ENCODE measurements at regions not wholly inside any gene's neighbourhood (a gene's known extent, or its start where the extent isn't known, plus 50 kb on each side); places are given as distances from the start of the nearest gene placed in this dataset.

- H3K9me3 Mint-ChIP-seq, result peaks cover 4 to 47% (median 20%) of the 10 kb centered on the region in 6 donors
- peaks cover 0 to 1% (median 0%) of the 10 kb centered on the region in 3 donors for H3K27me3 Mint-ChIP-seq (ENCODE audit: low read depth in 3 of 3)
- H3K4me3 Mint-ChIP-seq, result no peak overlapping the region
- no peaks in the 10 kb centered on the region for H3K4me1 Mint-ChIP-seq
- peaks cover 0 to 4% (median 0%) of the 10 kb centered on the region in 3 donors for H3K36me3 Mint-ChIP-seq
- H3K27ac Mint-ChIP-seq, result no peak overlapping the region
- no peak for DNase-seq
These were observed 950.0 kb upstream of the MIR17HG start for GRCh38 chr13:90397503-90397902.

- H3K27me3 Mint-ChIP-seq (ENCODE audit: low read depth in 3 of 3), result peaks cover 0 to 6% (median 0%) of the 10 kb centered on the region in 3 donors
- H3K4me3 Mint-ChIP-seq, result no peak overlapping the region
- DNase-seq, result no peak
- H3K4me1 Mint-ChIP-seq, result no peaks in the 10 kb centered on the region
- peaks cover 8 to 43% (median 23%) of the 10 kb centered on the region in 6 donors for H3K9me3 Mint-ChIP-seq
- no peak overlapping the region for H3K27ac Mint-ChIP-seq
- peaks cover 0 to 4% (median 0%) of the 10 kb centered on the region in 3 donors for H3K36me3 Mint-ChIP-seq
These were observed 947.1 kb upstream of the MIR17HG start for GRCh38 chr13:90400372-90400771.

GRCh38 chr13:90401150-90401549, 946.3 kb upstream of the MIR17HG start:
- Mint-ChIP-seq H3K9me3 (peaks cover 6 to 45% (median 23%) of the 10 kb centered on the region in 6 donors), H3K36me3 (peaks cover 0 to 4% (median 0%) of the 10 kb centered on the region in 3 donors), H3K4me3 (no peak overlapping the region), H3K27ac (no peak overlapping the region), H3K27me3 (ENCODE audit: low read depth in 3 of 3) (peaks cover 0 to 6% (median 0%) of the 10 kb centered on the region in 3 donors), H3K4me1 (no peaks in the 10 kb centered on the region)
- no peak for DNase-seq

GRCh38 chr13:90402102-90402501, 945.4 kb upstream of the MIR17HG start:
- Mint-ChIP-seq H3K27me3 (ENCODE audit: low read depth in 3 of 3) (peaks cover 0 to 6% (median 0%) of the 10 kb centered on the region in 3 donors), H3K27ac (no peak overlapping the region), H3K4me3 (no peak overlapping the region), H3K36me3 (peaks cover 0 to 4% (median 0%) of the 10 kb centered on the region in 3 donors), H3K9me3 (peaks cover 6 to 49% (median 20%) of the 10 kb centered on the region in 6 donors), H3K4me1 (no peaks in the 10 kb centered on the region)
- DNase-seq, result no peak

GRCh38 chr13:90402613-90403012, 944.9 kb upstream of the MIR17HG start:
- H3K9me3 Mint-ChIP-seq, result peaks cover 8 to 47% (median 22%) of the 10 kb centered on the region in 6 donors
- no peak for DNase-seq
- no peaks in the 10 kb centered on the region for H3K4me1 Mint-ChIP-seq

GRCh38 chr13:90403330-90404082, 944.0 kb upstream of the MIR17HG start:
- H3K27me3 Mint-ChIP-seq (ENCODE audit: low read depth in 3 of 3), result peaks cover 0 to 6% (median 0%) of the 10 kb centered on the region in 3 donors
- peaks cover 8 to 47% (median 21%) of the 10 kb centered on the region in 6 donors for H3K9me3 Mint-ChIP-seq
- no peak for DNase-seq
- no peak overlapping the region for H3K4me3 Mint-ChIP-seq
- peaks cover 0 to 4% (median 0%) of the 10 kb centered on the region in 3 donors for H3K36me3 Mint-ChIP-seq
- no peaks in the 10 kb centered on the region for H3K4me1 Mint-ChIP-seq
- no peak overlapping the region for H3K27ac Mint-ChIP-seq

More at GRCh38 chr13:90402613-90403012, 944.9 kb upstream of the MIR17HG start:
- peaks cover 0 to 4% (median 0%) of the 10 kb centered on the region in 3 donors for H3K36me3 Mint-ChIP-seq
- no peak overlapping the region for H3K4me3 Mint-ChIP-seq
- peaks cover 0 to 6% (median 0%) of the 10 kb centered on the region in 3 donors for H3K27me3 Mint-ChIP-seq (ENCODE audit: low read depth in 3 of 3)
- H3K27ac Mint-ChIP-seq, result no peak overlapping the region

GRCh38 chr13:90405301-90405700, 942.2 kb upstream of the MIR17HG start:
- no peak for DNase-seq
- H3K27ac Mint-ChIP-seq, result no peak overlapping the region
- H3K36me3 Mint-ChIP-seq, result peaks cover 0 to 2% (median 0%) of the 10 kb centered on the region in 3 donors
- H3K4me1 Mint-ChIP-seq, result no peaks in the 10 kb centered on the region
- peaks cover 0 to 6% (median 0%) of the 10 kb centered on the region in 3 donors for H3K27me3 Mint-ChIP-seq (ENCODE audit: low read depth in 3 of 3)
- no peak overlapping the region for H3K4me3 Mint-ChIP-seq
- H3K9me3 Mint-ChIP-seq, result peaks cover 5 to 41% (median 18%) of the 10 kb centered on the region in 6 donors

GRCh38 chr13:90412980-90413379, 934.5 kb upstream of the MIR17HG start:
- no peak overlapping the region for H3K27ac Mint-ChIP-seq
- DNase-seq, result no peak
- no peak overlapping the region for H3K4me3 Mint-ChIP-seq
- no peaks in the 10 kb centered on the region for H3K4me1 Mint-ChIP-seq
- H3K36me3 Mint-ChIP-seq, result no peaks in the 10 kb centered on the region
- H3K9me3 Mint-ChIP-seq, result peaks cover 3 to 23% (median 16%) of the 10 kb centered on the region in 6 donors
- no peaks in the 10 kb centered on the region for H3K27me3 Mint-ChIP-seq (ENCODE audit: low read depth in 3 of 3)

- H3K27me3 Mint-ChIP-seq (ENCODE audit: low read depth in 3 of 3), result no peaks in the 10 kb centered on the region
- H3K4me1 Mint-ChIP-seq, result no peaks in the 10 kb centered on the region
- peaks cover 3 to 24% (median 16%) of the 10 kb centered on the region in 6 donors for H3K9me3 Mint-ChIP-seq
- no peaks in the 10 kb centered on the region for H3K36me3 Mint-ChIP-seq
- H3K4me3 Mint-ChIP-seq, result no peak overlapping the region
- DNase-seq, result no peak
- H3K27ac Mint-ChIP-seq, result no peak overlapping the region
These were observed 933.9 kb upstream of the MIR17HG start for GRCh38 chr13:90413548-90413947.

GRCh38 chr13:90414691-90415596, 932.5 kb upstream of the MIR17HG start:
- no peaks in the 10 kb centered on the region for H3K4me1 Mint-ChIP-seq
- no peak for DNase-seq
- H3K27me3 Mint-ChIP-seq (ENCODE audit: low read depth in 3 of 3), result no peaks in the 10 kb centered on the region
- H3K27ac Mint-ChIP-seq, result no peak overlapping the region
- no peak overlapping the region for H3K4me3 Mint-ChIP-seq
- no peaks in the 10 kb centered on the region for H3K36me3 Mint-ChIP-seq
- H3K9me3 Mint-ChIP-seq, result peaks cover 3 to 26% (median 15%) of the 10 kb centered on the region in 6 donors

GRCh38 chr13:90415902-90416301, 931.6 kb upstream of the MIR17HG start:
- DNase-seq, result no peak
- Mint-ChIP-seq H3K27me3 (ENCODE audit: low read depth in 3 of 3) (no peaks in the 10 kb centered on the region), H3K9me3 (peaks cover 2 to 26% (median 12%) of the 10 kb centered on the region in 6 donors), H3K36me3 (no peaks in the 10 kb centered on the region), H3K4me3 (no peak overlapping the region), H3K4me1 (no peaks in the 10 kb centered on the region), H3K27ac (no peak overlapping the region)

GRCh38 chr13:90416519-90416918, 931.0 kb upstream of the MIR17HG start:
- Mint-ChIP-seq H3K27ac (no peak overlapping the region), H3K36me3 (no peaks in the 10 kb centered on the region), H3K4me1 (no peaks in the 10 kb centered on the region), H3K9me3 (peaks cover 1 to 26% (median 12%) of the 10 kb centered on the region in 6 donors), H3K27me3 (ENCODE audit: low read depth in 3 of 3) (no peaks in the 10 kb centered on the region), H3K4me3 (no peak overlapping the region)
- no peak for DNase-seq

- Mint-ChIP-seq H3K27ac (no peak overlapping the region), H3K36me3 (no peaks in the 10 kb centered on the region), H3K9me3 (peaks cover 1 to 26% (median 12%) of the 10 kb centered on the region in 6 donors), H3K4me3 (no peak overlapping the region), H3K27me3 (ENCODE audit: low read depth in 3 of 3) (no peaks in the 10 kb centered on the region), H3K4me1 (no peaks in the 10 kb centered on the region)
- no peak for DNase-seq
These were observed 930.5 kb upstream of the MIR17HG start for GRCh38 chr13:90416938-90417337.

GRCh38 chr13:90420683-90421082, 926.8 kb upstream of the MIR17HG start:
- Mint-ChIP-seq H3K4me3 (no peak overlapping the region), H3K36me3 (no peaks in the 10 kb centered on the region), H3K27me3 (ENCODE audit: low read depth in 3 of 3) (no peaks in the 10 kb centered on the region), H3K4me1 (no peaks in the 10 kb centered on the region), H3K27ac (no peak overlapping the region), H3K9me3 (peaks cover 4 to 26% (median 8%) of the 10 kb centered on the region in 6 donors)
- DNase-seq, result no peak

Measured in immature natural killer cell (primary cell).